GM18502 (cell line): ENCODE measurements at regions not wholly inside any gene's neighbourhood (a gene's known extent, or its start where the extent isn't known, plus 50 kb on each side); places are given as distances from the start of the nearest gene placed in this dataset.
"Not testable (repeated sequence)": the region's sequence is repeated elsewhere in the genome, so short reads cannot be mapped to it uniquely, and the experiment has no call there.

Experiments
- ATAC-seq: cut with Tn5 transposase; IDR thresholded peaks from one replicate; pipeline ENCODE4 v1.9.1; 2021; ENCODE audit warnings: mild to moderate bottlenecking; ENCODE audit not compliant: unreplicated experiment, poor library complexity

DNA sequence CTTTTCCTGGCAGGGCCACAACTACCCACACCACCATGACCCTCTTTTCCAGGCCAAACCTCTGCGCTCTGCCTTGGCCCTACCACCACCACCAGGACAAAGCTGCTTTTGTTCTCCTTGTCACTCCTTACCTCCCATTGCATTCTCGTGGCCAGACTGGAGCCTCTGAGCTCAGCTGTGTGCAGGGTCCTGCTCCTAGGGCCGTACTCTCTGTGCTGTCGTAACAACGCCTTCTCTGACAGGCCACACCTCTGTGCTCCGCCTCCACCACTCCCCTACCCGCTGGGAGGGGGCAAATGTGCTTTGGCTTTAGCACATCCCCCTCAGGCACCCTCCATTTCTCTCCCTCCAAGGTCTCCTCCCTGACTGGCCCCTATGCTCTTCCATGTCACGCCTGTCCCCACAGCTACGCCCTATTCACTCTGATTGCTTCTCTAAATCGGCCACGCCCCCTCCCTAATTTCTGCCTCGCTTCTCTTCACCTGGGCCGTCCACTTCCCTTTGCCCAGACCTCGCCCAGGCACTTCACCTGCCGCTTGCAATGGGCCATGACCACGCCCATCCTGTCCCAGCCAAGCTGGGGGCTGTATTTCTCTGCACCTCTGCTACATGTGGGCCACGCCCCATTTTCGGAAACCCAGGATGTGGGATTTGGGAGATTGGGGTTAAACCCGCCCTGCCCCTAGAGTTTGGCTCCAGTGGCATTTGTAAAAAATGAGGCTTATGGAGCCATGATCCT lies 472.3 kb downstream of the KLF12 start:
- no peak for ATAC-seq

DNA sequence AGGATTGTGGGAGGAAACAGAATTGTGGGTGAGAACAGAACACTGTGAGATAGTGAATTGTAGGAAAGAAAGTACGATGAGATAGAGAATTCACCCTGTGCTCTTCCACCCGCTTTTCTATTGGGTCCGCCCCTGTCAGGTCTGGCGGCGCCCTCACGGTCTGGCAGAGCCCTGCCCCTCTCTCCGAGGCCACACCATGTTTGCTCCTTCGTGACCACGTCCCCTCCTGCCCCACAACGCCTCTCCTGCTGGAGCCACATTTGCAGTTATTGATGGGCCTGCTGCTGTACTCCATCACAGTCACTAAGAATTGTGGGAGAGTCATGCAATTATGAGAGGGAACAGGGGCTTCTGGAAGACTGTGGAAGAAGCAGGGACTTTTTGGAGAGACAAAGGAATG lies 473.1 kb downstream of the KLF12 start:
- ATAC-seq, result no peak

GRCh38 chr13:73658639-73659038 lies 475.6 kb downstream of the KLF12 start:
- no peak for ATAC-seq

GRCh38 chr13:73657821-73658540 lies 476.2 kb downstream of the KLF12 start:
- ATAC-seq, result no peak

- ATAC-seq, result no peak
Observed at GRCh38 chr13:73656863-73657262, 477.3 kb downstream of the KLF12 start.

GRCh38 chr13:73653688-73654087 lies 480.5 kb downstream of the KLF12 start:
- ATAC-seq, result no peak

DNA sequence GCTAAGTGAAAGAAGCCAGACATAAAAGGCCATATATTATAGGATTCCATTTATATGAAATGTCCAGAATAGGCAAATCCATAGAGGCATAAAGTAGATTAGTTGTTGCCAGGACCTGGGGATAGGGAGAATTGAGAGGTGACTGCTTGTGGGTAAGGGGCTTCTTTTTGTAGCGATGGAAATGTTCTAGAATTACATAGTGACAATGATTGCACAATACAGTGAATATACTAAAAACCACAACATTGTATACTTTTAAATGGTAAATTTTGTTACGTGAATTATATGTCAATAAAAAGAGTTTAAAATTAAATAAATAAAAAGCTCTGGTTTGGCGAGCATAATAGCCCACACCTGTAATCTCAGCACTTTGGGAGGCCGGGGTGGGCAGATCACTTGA lies 486.8 kb downstream of the KLF12 start:
- no peak for ATAC-seq

DNA sequence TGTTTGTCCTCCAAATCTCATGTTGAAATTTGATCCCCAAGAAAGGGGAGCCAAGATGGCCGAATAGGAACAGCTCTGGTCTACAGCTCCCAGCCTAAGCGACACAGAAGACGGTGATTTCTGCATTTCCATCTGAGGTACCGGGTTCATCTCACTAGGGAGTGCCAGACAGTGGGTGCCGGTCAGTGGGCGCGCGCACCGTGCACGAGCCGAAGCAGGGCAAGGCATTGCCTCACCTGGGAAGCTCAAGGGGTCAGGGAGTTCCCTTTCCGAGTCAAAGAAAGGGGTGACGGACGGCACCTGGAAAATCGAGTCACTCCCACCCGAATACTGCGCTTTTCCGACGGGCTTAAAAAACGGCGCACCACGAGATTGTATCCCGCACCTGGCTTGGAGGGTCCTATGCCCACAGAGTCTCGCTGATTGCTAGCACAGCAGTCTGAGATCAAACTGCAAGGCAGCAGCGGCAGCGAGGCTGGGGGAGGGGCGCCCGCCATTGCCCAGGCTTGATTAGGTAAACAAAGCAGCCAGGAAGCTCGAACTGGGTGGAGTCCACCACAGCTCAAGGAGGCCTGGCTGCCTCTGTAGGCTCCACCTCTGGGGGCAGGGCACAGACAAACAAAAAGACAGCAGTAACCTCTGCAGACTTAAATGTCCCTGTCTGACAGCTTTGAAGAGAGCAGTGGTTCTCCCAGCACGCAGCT lies 493.6 kb downstream of the KLF12 start:
- ATAC-seq, result not testable (repeated sequence)

DNA sequence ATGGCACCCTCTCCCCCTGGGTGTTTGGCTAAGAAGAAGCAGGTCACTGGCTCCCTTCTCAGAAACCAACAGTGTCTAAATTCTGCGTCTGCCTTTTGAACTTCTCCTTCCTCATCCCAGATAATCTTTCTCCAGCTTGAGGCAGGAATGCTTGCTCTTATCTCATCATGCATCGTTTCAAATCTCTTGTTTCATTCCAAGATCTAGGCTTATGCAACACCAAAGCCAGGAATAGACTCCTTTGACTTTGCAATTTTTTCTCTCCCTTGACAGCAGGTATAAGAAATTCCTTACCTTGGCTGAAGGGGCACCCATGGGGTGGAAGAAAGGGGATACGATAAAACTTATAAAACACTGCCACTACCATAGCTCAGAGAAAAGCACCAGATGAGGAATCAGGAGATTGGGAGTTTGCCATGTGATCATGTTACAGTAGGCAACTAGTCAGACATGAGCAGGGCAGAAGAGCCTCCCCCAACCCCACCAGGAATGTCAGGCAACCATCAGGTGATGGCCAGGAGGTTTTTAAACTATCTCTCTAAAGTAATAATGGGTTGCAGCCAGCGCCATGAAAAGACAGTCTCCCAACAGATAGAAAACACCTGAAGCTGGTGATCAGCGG lies 498.9 kb downstream of the KLF12 start:
- ATAC-seq, result no peak

DNA sequence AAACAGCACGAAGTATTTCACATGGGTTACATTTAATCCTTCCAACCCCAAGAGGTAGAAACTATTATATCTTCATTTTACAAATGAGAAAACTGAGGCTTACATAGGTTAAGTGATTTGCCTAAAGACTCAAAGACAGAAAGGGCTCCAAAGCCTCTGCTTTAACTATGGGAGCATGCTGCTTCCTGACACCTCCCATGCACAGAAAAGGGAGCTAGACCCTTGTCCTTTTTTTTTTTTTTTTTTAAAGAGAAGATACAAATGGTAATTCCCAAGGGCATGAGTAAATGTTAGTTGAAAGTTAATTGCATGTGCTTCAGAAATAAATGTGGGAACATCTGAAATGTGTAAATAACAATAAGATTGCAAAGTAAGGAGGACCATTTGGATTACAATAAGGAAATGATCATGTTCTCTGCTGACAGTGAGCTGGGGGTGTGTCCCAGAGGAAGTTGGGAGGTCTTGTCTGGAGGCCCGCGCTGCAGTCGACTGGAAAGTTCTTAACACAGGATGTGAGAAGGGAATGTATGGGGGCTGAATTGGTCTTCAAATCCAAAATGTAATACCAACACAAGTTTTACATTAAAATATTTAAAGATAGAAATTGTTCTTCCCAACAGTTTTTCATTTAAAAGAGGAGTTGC lies 500.3 kb downstream of the KLF12 start:
- no peak for ATAC-seq

- no peak for ATAC-seq
Observed at GRCh38 chr13:73631411-73631810, 502.8 kb downstream of the KLF12 start.

DNA sequence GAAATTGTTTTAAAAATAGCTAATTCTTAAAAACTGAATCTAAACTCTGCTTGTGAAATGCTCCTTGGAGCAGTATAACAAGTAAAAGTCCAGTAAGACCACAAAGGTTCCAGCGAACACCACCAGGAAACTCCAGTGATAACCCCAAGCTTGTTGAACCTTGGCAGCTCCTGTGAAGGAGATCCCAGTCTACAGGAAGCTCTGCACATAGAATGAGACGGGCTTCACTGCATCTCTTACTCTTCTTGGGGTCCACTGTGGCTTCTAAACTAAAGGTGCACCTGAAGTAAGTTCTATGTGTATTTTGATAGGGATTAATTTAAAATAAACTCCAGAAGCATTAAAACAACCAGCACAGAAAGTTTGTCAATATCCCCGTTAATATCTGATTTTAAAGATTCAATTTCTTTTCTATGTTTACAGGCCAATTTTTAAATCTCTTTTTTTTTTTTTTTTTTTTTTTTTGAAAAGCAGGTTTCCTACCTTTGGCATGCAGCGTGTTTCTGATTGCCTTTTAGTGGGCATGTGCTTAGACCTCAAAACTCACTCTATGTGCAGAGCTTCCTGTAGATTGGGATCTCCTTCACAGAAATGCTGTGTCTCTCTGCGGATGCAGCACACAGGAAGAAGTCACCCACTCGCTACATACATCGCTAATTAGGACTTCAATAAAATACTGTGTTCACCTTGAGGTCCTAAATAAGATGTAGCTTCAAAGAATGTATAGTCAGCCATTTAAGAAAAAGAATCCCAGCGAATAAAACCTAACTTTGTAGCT lies 508.5 kb downstream of the KLF12 start:
- ATAC-seq, result no peak

- ATAC-seq, result no peak
Observed at GRCh38 chr13:73623281-73623680, 510.9 kb downstream of the KLF12 start.

DNA sequence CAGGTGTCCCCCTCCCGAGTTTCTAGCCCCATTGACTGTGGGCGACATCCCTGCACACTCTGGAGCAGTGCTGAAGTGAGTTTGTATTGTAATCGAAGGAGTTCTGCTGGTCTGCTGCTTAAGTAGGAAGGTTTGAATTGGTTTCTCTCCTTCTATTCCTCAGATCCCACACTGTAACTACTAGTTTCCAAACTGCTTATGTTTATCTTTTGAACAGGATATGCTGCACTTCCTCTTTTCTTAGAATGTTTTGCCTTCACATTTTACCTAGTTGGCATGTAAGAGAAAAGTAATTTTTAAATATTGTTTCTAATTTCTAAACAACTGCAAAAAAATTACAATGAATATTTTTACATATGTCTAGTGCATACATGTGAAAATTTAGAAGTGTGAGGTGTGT lies 511.8 kb downstream of the KLF12 start:
- ATAC-seq, result no peak

GRCh38 chr13:73618275-73618865 lies 515.8 kb downstream of the KLF12 start:
- no peak for ATAC-seq

- no peak for ATAC-seq
Observed at GRCh38 chr13:73616861-73617260, 517.3 kb downstream of the KLF12 start.

GRCh38 chr13:73610799-73611592 lies 523.2 kb downstream of the KLF12 start:
- ATAC-seq, result no peak

DNA sequence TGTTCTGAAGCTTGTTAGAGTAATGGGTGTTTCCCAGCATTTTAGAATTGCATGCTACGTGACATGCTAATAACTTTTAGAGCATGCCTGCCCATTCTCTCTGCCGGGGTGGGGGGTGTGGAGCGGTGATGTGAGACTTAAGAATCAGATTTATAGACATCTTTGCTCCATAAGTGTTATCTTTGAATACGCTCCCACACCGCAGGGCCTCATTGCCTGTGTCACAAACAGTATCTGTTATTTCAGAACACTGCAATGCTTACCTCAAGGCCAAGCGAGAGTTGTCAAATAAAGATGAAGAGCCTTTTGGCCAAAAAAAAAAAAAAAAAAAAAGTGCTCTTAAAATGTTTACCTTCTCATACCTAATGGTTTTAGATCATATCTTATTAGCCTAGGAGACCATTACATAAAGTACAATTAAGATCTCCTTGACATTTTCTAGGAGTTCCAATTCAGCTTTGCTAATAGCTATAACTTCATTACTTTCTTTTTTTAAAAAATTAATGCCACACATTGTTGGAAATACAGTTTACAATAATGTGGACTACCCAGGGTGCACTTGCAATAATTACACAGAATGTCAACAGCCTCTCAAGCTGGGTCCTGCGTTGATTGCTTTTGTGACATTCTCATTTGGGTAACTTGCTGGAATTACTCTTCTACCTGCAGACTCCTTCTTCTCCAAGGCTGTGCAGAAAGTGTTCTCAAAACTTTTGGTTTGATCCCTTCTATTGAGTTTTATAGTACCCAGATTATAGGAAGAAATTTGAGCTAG lies 525.3 kb downstream of the KLF12 start:
- no peak for ATAC-seq
